Esophagus muscularis mucosa (tissue), 4 donors: ENCODE measurements at regions not wholly inside any gene's neighbourhood (a gene's known extent, or its start where the extent isn't known, plus 50 kb on each side); places are given as distances from the start of the nearest gene placed in this dataset.
"Not testable (repeated sequence)": the region's sequence is repeated elsewhere in the genome, so short reads cannot be mapped to it uniquely, and the experiment has no call there.

Experiments used
- CTCF ChIP-seq, 3 experiments: fragments of 200-600 bp in 2 of 3; fragments of 450-650 bp in 1 of 3; sonication (generic) in 2 of 3; IDR thresholded peaks; one replicate each; pipeline ENCODE4 v1.5.1; 2017 to 2019; ENCODE audit warnings: antibody characterized with exemption in 3 of 3, mild to moderate bottlenecking in 2 of 3, moderate library complexity in 1 of 3
- EP300 ChIP-seq: sonication (generic); formaldehyde crosslinking; IDR thresholded peaks from one replicate; pipeline ENCODE4 v1.6.1; 2017; ENCODE audit warnings: antibody characterized with exemption
- POLR2A ChIP-seq: fragments of 450-650 bp; IDR thresholded peaks from one replicate; pipeline ENCODE4 v1.6.1; 2017; ENCODE audit warnings: antibody characterized with exemption, moderate library complexity, mild to moderate bottlenecking, low read depth
- POLR2AphosphoS5 ChIP-seq, 2 donors: sonication (generic); formaldehyde crosslinking; IDR thresholded peaks; one replicate each; pipeline ENCODE4 v1.6.1; 2017; ENCODE audit warnings: antibody characterized with exemption in 2 of 2

GRCh38 chr1:104337927-104338326 lies 588.2 kb downstream of the AMY1C start:
- TF ChIP-seq CTCF (IDR thresholded peaks at IDR 0.05); POLR2A; POLR2AphosphoS5 (IDR thresholded peaks at IDR 0.05); EP300: not testable (repeated sequence)
